ENCODE measurements at regions not wholly inside any gene's neighbourhood (a gene's known extent, or its start where the extent isn't known, plus 50 kb on each side); places are given as distances from the start of the nearest gene placed in this dataset.
"Not testable (repeated sequence)": the region's sequence is repeated elsewhere in the genome, so short reads cannot be mapped to it uniquely, and the experiment has no call there.

DNA sequence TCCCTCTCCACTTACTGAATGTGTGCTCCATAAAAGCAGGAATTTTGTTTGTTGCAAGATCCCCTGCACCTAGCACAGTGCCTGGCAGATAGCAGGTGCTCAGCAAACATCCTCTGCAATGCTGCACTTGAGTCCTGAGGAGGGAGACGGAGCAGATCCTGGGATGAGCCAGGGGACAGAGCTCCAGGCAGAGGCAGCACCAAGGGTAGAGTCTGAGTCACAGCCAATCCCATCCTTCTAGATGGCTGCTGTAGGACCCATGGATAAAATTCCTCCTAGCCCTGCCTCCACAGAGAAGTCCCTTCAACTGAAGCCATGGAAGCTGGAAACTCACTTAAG, 59.3 kb upstream of the SULF2 start:
- H3K4me3 ChIP-seq; H3K27me3 ChIP-seq; H3K27ac ChIP-seq (replicated peaks in 1 of 4); H3K4me1 ChIP-seq; H3K36me3 ChIP-seq; H3K9me3 ChIP-seq; DNase-seq (ENCODE audit: extremely low spot score); intact Hi-C loops (cut with DNase I): not testable (repeated sequence)
- no CpG with 5 or more reads among the region's 1 CpG for WGBS

DNA sequence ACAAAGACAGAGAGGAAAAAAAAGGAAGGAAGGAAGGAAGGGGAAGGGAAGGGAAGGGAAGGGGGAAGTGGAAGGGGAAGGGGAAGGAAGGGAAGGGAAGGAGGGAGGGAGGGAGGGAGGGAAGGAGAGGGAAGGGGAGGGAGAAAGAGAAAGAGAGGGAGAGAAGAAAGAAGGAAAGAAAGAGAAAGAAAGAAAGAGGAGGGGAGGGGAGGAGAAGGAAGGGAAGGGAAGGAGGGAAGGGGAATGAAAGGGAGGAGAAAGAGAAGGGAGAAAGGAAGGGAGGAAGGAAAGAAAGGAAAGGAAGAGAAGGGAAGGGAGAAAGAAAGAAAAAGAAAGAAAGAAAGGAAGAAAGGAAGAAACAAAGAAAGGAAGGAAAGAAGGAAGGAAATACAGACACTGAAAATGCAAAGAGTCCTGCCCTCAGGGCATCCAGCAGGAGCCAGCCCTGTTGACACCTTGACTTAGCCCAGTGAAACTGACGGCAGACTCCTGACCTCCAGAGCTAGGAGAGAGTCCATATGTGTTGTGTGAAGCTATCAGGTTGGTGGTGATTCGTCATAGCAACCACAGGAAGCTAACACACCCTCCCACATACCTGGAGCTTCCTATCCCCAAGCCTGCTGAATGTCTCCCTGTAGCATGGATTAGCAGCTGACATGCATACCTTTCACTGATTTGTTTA, 58.7 kb upstream of the SULF2 start:
- TF ChIP-seq POLR2AphosphoS5 (IDR thresholded peaks at IDR 0.05) = no peak
- TF ChIP-seq, protein P1, sequence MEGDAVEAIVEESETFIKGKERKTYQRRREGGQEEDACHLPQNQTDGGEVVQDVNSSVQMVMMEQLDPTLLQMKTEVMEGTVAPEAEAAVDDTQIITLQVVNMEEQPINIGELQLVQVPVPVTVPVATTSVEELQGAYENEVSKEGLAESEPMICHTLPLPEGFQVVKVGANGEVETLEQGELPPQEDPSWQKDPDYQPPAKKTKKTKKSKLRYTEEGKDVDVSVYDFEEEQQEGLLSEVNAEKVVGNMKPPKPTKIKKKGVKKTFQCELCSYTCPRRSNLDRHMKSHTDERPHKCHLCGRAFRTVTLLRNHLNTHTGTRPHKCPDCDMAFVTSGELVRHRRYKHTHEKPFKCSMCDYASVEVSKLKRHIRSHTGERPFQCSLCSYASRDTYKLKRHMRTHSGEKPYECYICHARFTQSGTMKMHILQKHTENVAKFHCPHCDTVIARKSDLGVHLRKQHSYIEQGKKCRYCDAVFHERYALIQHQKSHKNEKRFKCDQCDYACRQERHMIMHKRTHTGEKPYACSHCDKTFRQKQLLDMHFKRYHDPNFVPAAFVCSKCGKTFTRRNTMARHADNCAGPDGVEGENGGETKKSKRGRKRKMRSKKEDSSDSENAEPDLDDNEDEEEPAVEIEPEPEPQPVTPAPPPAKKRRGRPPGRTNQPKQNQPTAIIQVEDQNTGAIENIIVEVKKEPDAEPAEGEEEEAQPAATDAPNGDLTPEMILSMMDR (IDR thresholded peaks at IDR 0.05) = no peak
- no peak for TF ChIP-seq EP300 (IDR thresholded peaks at IDR 0.05)
- TF ChIP-seq POLR2A (IDR thresholded peaks at IDR 0.05; ENCODE audit: low read depth) = no peak
- Histone ChIP-seq H3K36me3 (no peaks in the 10 kb centered on the region), H3K9me3 (no peaks in the 10 kb centered on the region), H3K4me1 (peaks cover 0 to 4% (median 2%) of the 10 kb centered on the region in 4 donors), H3K27me3 (no peaks in the 10 kb centered on the region), H3K27ac (replicated peaks in 1 of 4) (no peak overlapping the region), H3K4me3 (no peak overlapping the region)
- 63% methylated on average over 2 of the region's 2 CpGs for WGBS
- no peak for DNase-seq (ENCODE audit: extremely low spot score)
- intact Hi-C loops (cut with DNase I) = no loop called here

DNA sequence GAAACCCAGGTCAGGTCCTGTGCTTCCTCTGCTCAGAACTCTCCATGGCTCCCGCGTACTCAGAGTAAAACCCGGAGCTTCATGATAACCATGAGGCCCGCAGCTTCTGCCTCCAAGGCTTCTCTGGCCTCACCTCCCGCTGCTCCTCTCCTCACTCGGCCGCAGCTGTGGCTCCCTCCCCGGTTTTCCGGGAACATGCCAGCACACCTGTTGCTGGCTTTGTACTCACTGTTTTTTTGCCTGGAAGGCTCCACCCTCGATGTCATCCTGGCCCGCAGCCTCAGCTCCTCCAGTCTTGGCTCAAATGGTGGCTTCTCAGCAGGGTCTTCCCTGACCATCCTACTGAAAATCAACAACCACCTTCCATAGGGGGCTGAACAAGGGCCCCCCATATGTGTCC, 57.7 kb upstream of the SULF2 start:
- intact Hi-C loops (cut with DNase I); H3K27ac ChIP-seq (replicated peaks in 1 of 4): not testable (repeated sequence)

DNA sequence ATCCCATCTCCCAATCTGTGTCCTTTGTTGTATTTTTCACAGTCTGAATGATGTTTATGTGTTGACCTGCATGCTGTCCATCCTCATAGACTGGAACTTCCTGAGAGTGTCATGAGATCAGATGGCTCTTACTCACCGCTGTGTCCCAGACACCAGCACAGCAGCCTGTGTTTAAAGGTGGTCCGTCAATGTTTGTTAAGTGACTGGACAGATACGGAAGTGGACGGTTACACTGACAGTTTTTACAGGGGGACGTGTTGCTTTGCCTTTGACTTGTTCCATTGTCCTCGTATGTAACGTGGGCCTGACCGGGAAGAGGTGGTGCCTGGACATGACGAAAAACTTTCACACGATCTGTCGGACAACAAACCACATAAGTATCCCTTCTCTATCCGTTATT, 56.7 kb upstream of the SULF2 start:
- WGBS = 82% methylated on average over 12 of the region's 12 CpGs
- H3K27ac ChIP-seq (replicated peaks in 1 of 4); intact Hi-C loops (cut with DNase I); H3K4me1 ChIP-seq; H3K4me3 ChIP-seq; DNase-seq (ENCODE audit: extremely low spot score); H3K9me3 ChIP-seq; H3K27me3 ChIP-seq; H3K36me3 ChIP-seq: not testable (repeated sequence)

More for the DNA sequence above, 57.7 kb upstream of the SULF2 start:
- H3K4me3 ChIP-seq; H3K36me3 ChIP-seq; DNase-seq (ENCODE audit: extremely low spot score); H3K9me3 ChIP-seq; H3K27me3 ChIP-seq; H3K4me1 ChIP-seq: not testable (repeated sequence)
- 82% methylated on average over 11 of the region's 11 CpGs for WGBS

DNA sequence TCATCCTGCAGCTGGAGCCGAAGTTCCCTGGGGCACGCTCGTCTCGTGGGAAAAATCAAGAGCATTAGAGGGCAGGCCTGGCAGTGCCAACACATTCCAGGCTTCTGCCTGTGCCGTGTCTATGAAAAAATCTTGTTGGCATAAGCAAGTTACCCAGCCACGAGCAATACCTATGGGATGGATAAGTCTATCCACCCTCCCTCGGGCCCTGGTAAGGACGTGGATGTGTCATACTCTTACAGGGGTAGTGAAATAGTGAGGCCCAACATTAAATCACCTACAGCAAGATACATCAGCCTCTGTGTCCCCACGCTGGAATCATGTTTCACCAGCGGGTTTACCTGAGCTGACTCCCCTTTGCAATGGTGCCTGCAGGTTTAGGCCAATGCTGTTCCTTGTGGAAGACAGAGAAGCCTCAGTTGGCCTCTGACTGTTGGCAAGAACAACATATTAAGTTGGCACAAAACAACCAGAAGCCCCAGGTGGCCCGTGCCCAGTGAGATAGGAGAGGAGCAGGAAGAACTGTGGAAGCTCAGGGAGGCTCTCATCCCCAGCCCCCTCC, 51.1 kb upstream of the SULF2 start:
- 86% methylated on average over 5 of the region's 11 CpGs for WGBS
- H3K27ac ChIP-seq (replicated peaks in 1 of 4); H3K27me3 ChIP-seq; DNase-seq (ENCODE audit: extremely low spot score); H3K4me3 ChIP-seq; H3K36me3 ChIP-seq; H3K4me1 ChIP-seq; H3K9me3 ChIP-seq; intact Hi-C loops (cut with DNase I): not testable (repeated sequence)

Small RNAs in the stretch of these regions (small RNA-seq; reads per million reads assigned to genes)
- gene RNA5SP486 = 0 to 0.67 (median 0.34) reads per million in 3 donors
- 0 reads per million in 3 donors for gene RNU7-144P
- gene RNU7-92P = 0 reads per million in 3 donors
